Glutamatergic neuron (in vitro differentiated cells): ENCODE measurements at regions not wholly inside any gene's neighbourhood (a gene's known extent, or its start where the extent isn't known, plus 50 kb on each side); places are given as distances from the start of the nearest gene placed in this dataset.
A peak's percentile ranks its signal among the peaks of the same experiment; 100 is the strongest.

Experiments
- DNase-seq: peaks from one replicate; pipeline ENCODE4 v3.0.0; 2022
- H3K27ac Mint-ChIP-seq: one replicate; pipeline ENCODE4 v1.8.0; 2020; ENCODE audit warnings: mild to moderate bottlenecking, mixed read lengths, inconsistent platforms; ENCODE audit not compliant: unreplicated experiment
- H3K27me3 Mint-ChIP-seq: one replicate; pipeline ENCODE4 v1.8.0; 2020; ENCODE audit warnings: mild to moderate bottlenecking, moderate library complexity, mixed read lengths, inconsistent platforms; ENCODE audit not compliant: unreplicated experiment
- H3K36me3 Mint-ChIP-seq: one replicate; pipeline ENCODE4 v1.8.0; 2020; ENCODE audit warnings: mild to moderate bottlenecking, mixed read lengths, inconsistent platforms; ENCODE audit not compliant: unreplicated experiment
- H3K4me1 Mint-ChIP-seq: one replicate; pipeline ENCODE4 v1.8.0; 2020; ENCODE audit warnings: mild to moderate bottlenecking, low read depth, mixed read lengths, inconsistent platforms; ENCODE audit not compliant: unreplicated experiment
- H3K4me3 Mint-ChIP-seq: one replicate; pipeline ENCODE4 v1.8.0; 2020; ENCODE audit warnings: mild to moderate bottlenecking, mixed read lengths, inconsistent platforms; ENCODE audit not compliant: unreplicated experiment
- H3K9me3 Mint-ChIP-seq: one replicate; pipeline ENCODE4 v1.8.0; 2020; ENCODE audit warnings: mild to moderate bottlenecking, moderate library complexity, mixed read lengths, inconsistent platforms; ENCODE audit not compliant: unreplicated experiment
- CTCF ChIP-seq: fragments of 200-600 bp; sonication (generic); IDR thresholded peaks from one replicate; pipeline ENCODE4 v1.5.0; 2021; ENCODE audit not compliant: partially characterized antibody, unreplicated experiment

GRCh38 chr5:124235576-124235975 lies 510.9 kb downstream of the ZNF608 start:
- no peak overlapping the region for H3K4me3 Mint-ChIP-seq

GRCh38 chr5:124234770-124235562 lies 511.5 kb downstream of the ZNF608 start:
- no peak for TF ChIP-seq CTCF
- Mint-ChIP-seq H3K9me3 (no peaks in the 10 kb centered on the region), H3K36me3 (peaks cover 4% of the 10 kb centered on the region), H3K27ac (peak overlapping the region; percentile 5), H3K4me3 (no peak overlapping the region), H3K27me3 (no peaks in the 10 kb centered on the region), H3K4me1 (peaks cover 28% of the 10 kb centered on the region)
- DNase-seq, result no peak

More at GRCh38 chr5:124235576-124235975, 510.9 kb downstream of the ZNF608 start:
- no peak for TF ChIP-seq CTCF
- no peaks in the 10 kb centered on the region for H3K9me3 Mint-ChIP-seq
- no peaks in the 10 kb centered on the region for H3K27me3 Mint-ChIP-seq
- no peak for DNase-seq
- no peaks in the 10 kb centered on the region for H3K36me3 Mint-ChIP-seq
- H3K4me1 Mint-ChIP-seq, result peaks cover 28% of the 10 kb centered on the region
- H3K27ac Mint-ChIP-seq, result no peak overlapping the region

GRCh38 chr5:124234022-124234769 lies 512.2 kb downstream of the ZNF608 start:
- Mint-ChIP-seq H3K36me3 (peaks cover 9% of the 10 kb centered on the region), H3K27me3 (no peaks in the 10 kb centered on the region), H3K4me3 (no peak overlapping the region), H3K27ac (peak overlapping the region; percentile 5), H3K9me3 (peaks cover 4% of the 10 kb centered on the region), H3K4me1 (peaks cover 28% of the 10 kb centered on the region)
- no peak for TF ChIP-seq CTCF
- DNase-seq, result no peak

GRCh38 chr5:124232515-124232914 lies 513.9 kb downstream of the ZNF608 start:
- H3K27me3 Mint-ChIP-seq, result no peaks in the 10 kb centered on the region
- peaks cover 9% of the 10 kb centered on the region for H3K36me3 Mint-ChIP-seq
- peaks cover 28% of the 10 kb centered on the region for H3K4me1 Mint-ChIP-seq
- TF ChIP-seq CTCF, result no peak
- no peak for DNase-seq
- H3K4me3 Mint-ChIP-seq, result no peak overlapping the region
- peaks cover 4% of the 10 kb centered on the region for H3K9me3 Mint-ChIP-seq
- H3K27ac Mint-ChIP-seq, result no peak overlapping the region

- Mint-ChIP-seq H3K27me3 (no peaks in the 10 kb centered on the region), H3K27ac (no peak overlapping the region), H3K36me3 (peaks cover 13% of the 10 kb centered on the region), H3K4me3 (no peak overlapping the region), H3K4me1 (peaks cover 23% of the 10 kb centered on the region), H3K9me3 (peaks cover 4% of the 10 kb centered on the region)
- no peak for DNase-seq
- TF ChIP-seq CTCF, result no peak
Observed at GRCh38 chr5:124231802-124232201, 514.6 kb downstream of the ZNF608 start.
